HG02938 (cell line): ENCODE measurements at regions not wholly inside any gene's neighbourhood (a gene's known extent, or its start where the extent isn't known, plus 50 kb on each side); places are given as distances from the start of the nearest gene placed in this dataset.

Experiments
- ATAC-seq: cut with Tn5 transposase; IDR thresholded peaks from one replicate; pipeline ENCODE4 v1.9.1; 2021; ENCODE audit warnings: mild to moderate bottlenecking, moderate library complexity; ENCODE audit not compliant: unreplicated experiment

DNA sequence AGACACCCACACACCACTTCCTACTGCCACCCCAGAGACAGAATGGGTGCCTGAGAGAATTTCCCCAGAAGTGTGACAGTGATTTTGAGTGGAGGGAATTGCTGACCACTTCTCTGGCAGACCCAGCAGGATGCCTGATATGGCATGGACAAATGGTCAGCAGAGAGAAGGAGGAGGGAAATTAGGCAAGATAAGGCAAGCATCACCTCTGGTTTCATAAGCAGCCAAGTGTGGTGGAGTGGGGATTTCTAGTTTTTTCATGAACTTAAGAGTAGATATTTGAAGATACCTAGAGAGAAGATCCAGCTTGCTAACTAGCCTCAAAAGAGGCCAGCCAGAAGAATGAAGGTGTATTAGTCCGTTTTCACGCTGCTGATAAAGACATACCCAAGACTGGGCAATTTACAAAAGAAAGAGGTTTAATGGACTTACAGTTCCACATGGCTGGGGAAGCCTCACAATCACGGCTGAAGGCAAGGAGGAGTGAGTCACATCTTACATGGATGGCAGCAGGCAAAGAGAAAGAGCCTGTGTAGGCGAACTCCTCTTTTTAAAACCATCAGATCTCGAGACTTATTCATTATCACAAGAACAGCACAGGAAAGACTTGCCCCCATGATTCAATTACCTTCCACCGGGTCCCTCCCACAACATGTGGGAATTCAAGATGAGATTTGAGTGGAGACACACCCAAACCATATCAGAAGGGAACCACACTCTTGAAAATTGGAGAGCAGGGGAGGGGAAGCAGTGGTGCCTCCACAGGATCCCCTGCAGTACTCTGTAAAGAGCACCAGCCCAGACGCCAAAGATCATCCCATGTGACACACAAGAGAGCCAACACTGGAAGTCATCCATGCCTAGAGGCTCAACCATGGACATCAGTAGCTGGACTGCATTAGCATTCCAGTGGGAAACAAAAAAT lies 64.2 kb downstream of the RBM43 start:
- no peak for ATAC-seq

DNA sequence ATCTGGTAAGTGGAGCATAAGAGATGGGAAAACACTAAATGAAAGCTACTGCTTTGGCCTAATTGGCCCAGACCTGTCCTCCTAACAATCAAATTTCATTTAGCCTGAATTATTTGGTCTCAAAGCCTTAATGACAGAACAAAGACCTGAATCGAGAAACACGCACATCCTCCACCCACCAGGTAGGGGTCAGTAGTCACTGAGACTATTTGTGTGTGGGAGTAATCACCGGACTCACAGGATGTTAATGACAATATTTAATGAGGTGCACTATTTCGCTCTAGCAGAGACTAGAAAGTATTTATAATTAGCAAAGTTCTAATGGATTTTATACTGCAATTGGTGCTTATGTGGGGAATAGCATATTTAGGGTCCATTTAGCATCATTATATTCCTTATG lies 68.1 kb downstream of the RBM43 start:
- no peak for ATAC-seq

DNA sequence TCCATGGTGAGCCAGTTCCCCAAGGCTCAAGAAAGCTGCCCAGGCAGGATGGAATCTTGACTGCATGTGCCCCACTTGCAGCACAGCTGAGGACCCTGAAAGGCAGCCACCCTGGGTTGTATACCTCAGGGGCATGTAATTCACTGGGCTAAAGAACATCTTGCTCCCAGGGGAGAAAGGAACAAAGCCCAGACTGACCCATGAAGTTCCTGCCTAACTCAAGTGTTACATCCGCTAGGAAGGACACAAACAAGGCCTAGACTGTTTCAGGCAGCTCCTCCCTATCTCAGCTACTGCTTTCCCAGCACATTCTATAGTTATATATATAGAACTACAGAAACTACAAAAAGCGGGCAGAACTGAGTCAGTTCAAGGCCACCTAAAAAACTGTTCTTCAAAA lies 69.0 kb downstream of the RBM43 start:
- no peak for ATAC-seq

DNA sequence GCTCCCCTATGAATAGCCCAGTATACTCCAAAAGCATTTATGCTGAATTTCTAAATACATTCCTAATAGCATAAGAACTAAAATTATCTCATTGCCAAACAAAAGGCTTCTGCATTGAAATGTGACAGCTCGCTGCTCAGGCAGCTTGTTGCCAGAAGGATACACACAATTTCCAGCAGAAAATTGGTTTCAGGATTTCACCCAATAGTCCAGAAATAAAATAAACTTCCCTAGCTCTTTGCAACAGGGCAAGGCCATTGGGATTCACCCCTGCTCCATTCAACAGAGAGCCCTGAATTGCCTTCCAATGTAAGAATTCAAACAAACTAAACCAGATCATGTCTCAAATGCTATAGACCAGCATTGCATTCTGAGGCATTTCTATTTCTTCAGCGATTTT lies 70.7 kb downstream of the RBM43 start:
- no peak for ATAC-seq

DNA sequence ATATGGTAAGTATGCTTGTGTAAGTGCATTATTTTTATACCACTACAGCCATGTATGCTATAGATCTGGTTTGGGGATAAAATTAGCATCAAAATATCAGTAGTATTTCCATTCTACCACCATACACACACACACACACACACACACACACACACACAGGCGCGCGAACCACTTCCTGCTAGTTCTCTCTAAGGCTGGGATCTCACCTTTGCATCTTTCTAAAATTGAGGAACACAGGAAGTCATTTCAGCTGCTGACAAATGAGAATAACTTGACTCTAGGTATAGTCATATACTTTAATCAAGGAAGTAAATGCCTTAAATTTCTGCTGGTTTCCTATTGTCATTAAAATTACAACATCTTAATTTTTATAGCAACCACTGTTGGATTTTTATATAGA lies 72.5 kb downstream of the RBM43 start:
- ATAC-seq = no peak

DNA sequence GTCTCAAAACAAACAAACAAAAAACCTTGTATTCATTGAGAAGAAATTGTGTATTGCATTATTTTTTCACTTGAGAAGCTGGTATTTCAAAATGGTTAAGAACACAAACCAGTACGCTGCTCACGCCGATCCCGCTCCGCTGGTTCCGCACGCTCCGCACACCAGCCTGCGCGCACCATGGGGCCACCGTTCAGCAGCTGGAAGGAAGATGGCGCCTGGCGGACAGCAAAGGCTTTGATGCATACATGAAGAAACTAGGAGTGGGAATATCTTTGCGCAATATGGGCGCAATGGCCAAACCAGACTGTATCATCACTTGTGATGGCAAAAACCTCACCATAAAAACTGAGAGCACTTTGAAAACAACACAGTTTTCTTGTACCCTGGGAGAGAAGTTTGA lies 75.7 kb downstream of the RBM43 start:
- ATAC-seq = no peak

DNA sequence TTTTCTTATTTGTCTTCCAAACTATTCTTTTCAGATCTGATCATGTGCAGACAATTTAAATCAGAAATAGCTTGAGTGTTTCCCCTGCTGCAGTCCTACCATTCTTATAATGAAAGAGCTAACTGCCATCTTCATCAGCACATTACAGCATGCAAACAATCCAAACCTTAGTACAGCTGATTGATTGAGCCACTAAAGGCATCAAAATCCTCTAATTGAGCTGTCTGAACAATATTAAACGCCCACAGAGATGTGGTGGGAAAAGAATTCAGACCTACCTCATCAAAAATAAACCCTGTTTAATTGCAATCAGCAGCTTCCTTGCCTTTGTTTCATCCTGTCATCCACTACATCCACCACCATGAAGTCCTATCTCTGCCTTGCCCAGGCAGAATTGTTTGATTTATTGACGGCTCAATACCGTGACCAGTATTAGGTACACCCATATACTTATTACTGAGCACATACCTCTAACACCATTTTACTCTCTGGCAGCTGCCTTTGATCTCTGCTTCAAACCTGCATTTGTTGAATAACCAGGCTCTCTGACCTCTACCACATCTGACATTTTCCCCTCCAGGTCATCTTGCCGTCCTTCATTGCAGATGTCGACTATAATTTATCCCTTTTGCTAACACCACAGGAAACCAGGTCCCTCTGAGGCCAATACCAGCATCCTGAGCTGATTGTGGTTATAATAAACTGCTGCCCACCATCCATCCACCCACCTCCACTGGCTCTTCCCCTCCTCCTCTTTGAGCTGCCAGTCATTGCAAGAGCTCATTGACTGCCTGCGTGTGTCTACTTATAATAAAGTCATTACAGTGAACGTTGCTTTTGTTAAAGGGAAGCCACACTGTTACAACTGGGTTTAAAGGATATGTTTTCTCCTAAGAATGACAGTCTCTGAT lies 78.5 kb downstream of the RBM43 start:
- ATAC-seq = no peak

DNA sequence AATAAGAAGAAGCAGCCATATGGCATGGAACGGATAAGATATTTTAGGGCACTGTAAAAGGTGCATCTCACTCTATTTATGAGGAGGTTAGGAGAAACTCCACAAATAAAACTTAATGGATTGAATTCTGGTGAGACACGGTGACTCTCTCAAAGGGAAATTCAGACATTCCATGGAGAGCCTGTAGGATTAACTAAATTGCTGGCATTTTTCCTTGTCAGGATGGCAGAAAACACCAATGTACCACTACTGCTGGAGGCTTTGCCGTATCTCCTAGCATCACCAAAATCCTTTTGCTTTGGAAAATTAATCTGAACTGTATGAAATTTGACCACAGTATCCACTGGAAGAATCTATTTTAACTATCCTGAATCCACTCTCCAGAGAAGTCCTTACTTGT lies 79.3 kb downstream of the RBM43 start:
- ATAC-seq = no peak

DNA sequence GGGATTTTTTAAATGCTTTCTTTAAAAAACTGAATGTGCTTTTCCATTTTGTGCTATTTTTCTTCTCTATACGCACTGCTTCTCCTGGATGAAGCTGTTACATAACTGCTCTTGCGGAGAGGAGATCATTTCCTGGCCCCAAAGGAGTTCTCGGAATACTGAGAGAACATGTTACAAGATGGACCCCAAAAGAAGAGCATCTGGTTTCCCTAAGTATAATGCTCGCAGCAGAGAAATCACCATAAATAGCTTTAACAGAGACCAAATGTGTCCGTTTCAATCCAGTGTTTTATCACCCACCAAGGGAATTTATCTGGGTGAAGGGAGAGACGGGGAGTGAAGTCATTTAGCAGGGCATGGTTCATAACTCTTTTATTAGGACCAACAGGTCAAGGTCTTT lies 80.1 kb downstream of the RBM43 start:
- ATAC-seq = no peak

DNA sequence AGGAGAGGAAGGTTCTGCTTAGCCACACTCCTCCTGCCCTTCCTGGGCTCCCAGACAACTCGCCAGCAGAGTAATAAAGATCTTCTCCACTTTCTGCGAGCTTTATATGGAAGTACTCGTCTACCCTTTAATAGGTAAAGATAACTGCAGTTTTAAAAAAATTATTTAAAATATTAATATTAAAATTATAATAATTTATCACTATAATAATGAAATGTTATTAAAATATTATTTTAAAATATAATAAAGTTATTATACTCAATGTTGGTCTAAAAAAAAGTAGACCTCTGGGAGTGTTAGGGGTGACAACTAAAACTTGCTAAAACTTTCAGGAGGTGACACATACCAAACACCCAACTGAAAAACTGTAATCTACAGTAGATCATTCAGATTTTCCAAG lies 81.5 kb downstream of the RBM43 start:
- no peak for ATAC-seq

DNA sequence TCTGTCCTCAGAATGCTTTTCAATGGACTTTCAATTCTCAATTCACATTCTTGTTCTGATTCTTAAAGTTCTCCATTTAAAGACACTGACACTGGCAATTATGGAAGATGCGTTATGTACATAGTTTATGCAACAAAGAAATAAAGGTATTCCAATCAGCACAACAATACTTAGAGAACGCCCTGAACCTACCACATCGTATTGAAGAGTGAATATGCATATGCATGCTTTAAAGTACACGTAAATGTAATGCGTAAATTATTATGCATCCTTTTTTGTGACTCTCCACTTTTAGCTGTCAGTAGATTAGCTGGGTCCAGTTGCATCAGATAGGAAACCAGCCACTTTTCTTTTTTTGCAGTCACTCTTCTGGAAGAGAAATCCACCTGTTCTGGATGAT lies 83.5 kb downstream of the RBM43 start:
- no peak for ATAC-seq

DNA sequence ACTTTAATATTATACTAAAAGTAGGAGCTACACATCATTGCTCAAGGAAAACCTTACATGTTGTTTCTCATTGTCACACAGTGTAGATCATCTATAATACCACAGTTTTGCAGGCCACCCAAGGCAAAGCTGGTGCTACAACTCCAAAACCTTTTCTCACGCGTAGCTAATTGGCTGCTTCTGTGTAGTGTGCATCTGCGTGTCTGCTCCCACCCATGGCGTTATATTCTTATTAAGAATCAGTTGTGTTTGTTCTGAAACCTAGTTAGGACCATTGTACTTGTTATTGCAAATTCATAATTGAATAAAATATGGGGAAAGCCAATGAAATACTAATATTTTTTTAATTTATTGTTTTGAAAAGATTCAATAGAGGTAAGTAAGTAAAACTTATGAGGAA lies 83.9 kb downstream of the RBM43 start:
- no peak for ATAC-seq

DNA sequence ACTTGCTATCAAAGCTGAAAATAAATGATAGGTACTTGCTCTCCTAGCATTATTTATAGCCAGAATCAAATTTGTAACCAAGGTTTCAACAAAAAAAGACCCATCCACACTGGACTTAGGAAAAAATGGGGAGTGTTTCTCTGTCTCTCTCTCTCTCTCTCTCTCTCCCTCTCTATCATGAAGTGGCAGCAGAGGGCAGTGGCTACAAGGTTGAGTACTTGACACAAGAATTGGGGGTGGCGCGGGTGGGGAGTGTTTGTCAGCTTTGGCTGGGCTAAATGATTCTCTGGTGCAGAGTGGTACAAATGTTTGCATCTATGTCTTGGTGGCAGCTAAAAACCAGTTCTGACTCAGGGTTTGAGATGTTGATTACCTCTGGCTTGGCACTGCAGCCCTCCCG lies 85.0 kb downstream of the RBM43 start:
- ATAC-seq = no peak

DNA sequence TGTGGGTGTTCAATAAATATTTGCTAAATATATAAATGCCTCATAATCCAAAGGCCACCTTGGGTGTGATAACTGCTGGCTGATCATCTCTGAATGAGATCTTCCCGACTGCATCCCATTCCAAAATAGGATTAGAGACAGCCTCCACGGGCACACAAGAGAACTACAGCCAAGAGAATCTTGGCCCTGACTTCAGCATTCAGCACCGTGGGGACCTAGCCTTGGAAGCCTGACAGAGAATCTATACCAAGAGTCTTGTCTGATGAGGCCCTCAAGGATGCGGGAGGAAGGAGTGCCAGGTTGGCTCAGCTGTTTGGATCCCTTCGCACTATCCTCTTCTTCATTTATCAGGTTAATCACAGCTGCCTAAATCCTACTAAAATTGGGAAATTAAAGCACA lies 85.8 kb downstream of the RBM43 start:
- no peak for ATAC-seq

DNA sequence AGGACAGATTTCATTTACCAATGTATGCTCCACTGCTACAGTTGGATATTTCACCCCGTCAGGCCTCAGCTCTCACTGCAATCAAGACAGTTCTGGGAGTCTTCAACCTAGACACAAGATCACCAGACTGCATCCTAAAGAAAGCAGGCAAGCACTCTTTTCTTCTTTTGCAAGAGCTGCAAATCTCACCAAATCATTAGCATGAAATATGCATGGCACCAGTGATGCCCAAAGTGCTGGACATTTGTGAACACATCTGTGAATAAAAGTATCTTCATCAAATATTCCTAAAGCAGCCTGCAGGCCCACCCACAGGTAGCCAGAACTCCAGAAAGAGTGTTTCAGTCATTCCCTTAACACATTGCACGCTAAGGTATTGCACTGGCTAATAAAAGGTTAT lies 87.5 kb downstream of the RBM43 start:
- ATAC-seq = no peak

DNA sequence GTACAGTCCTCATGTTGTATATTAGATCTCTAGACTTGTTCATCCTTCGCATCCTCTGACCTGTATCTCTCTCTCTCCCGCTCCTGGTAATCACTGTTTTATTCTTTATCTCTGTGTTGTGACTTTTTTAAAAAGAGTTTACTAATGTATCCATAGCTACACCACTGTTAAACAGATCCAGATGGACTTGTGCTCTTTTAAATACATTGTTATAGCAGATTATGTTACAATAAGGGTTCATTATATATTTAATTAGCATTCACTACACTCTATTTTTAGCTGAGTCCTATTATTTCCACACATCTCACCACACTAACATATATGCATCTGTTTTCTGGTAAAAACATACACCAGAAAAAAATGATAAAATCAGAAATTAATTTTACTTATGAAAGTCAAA lies 90.5 kb downstream of the RBM43 start:
- no peak for ATAC-seq

DNA sequence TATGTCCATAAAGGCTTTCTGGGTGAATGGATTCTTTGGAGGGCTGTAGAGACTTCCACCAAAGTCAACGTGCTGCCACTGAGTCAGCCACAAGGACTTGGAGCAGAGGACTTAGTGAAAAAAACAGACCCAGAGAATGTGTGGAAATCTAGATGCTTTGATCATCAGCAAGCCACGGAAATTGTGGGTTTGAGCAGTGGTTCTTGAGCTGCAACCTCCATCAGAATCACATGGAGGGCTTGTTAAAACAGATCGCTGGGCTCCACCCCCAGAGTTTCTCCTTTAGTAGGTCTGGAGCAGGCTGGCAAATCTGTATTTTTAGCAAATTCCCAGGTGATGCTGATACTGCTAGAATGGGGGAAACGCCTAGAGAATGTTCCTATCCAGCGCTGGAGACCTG lies 95.3 kb downstream of the RBM43 start:
- no peak for ATAC-seq

DNA sequence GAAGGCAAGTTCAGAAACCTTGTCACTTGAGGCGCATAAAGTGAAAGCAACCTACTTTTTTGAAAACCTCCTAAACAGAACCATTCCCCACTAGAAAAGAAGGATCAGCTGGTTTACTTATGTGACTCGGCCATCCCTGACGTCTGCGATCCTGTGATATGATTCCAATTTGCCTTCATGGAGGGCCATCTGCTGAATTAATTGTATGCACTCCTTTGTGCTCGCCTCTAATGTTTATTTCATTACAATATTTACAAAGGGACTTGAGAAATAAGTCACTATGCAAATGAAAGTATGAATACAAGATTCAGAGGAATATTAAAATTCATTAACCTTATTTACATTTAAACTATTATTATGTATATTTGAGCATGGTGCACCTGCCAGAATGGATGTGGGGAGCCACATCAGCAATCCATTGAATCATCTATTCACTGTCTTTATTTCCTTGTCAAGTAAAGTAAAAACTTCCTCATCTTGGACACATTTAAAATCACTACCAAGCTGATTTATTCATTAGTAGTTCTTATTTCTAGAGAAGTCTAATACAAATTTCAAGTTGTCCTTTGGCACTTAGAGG lies 96.5 kb downstream of the RBM43 start:
- ATAC-seq = no peak

DNA sequence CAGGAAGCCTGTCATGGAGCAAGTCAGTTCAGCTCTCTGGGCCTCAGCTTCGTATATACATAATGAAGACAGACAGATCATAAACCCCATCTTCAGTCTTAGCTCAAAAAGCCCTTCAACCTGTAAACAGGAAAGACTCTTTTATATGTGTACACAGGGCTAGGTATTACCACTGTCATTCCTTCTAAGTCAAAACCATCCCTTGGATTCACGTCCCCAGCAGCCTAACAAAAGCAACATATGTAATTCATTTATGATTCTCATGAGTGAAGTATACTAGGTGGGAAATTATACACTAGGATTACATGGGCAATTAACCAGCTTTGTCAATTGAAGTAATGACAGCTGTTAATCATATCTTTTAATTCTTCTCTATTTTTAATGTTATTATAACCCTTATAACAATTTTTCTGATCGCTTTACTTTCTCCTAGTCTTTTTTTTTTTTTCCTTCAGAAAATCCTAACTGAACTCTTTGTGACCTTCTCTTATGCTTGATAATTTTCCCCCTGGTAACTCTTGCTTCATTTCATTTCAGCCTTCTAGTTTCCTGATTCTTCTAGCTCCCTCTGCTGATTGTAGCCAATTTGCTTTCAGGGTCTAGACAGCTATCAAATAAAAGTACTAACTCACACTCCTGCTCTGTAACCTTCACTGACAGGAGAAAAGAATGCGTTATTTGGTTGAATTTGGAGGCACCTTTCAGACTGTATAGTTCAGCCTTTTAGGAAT lies 99.7 kb downstream of the RBM43 start:
- no peak for ATAC-seq

DNA sequence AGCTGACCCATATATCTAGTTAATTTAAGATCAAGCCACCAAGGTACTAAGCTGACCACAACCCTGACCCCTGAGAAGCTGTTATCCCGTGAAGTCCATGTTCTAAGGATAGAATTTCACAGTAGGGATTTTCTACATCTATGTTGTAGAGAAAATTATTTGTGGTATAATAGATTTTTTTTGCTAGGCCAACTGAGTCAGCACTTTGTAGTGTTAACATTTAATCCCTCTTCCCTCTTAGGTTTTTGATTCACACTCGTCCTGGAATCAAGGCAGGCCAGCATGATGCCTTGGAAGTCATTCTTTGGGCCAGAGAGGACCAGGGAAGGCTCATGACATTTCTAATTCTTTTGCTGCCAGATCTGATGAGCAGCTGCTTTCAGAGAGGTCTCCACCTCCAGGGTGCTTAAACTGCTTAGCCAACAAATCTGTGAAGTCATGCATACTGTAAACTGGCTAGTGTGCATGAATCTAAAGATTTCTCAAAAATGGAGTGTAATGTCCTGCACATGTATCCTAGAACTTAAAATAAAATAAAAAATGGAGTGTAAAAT lies 102.5 kb downstream of the RBM43 start:
- no peak for ATAC-seq
